ENCODE measurements at regions not wholly inside any gene's neighbourhood (a gene's known extent, or its start where the extent isn't known, plus 50 kb on each side); places are given as distances from the start of the nearest gene placed in this dataset.
A peak's percentile ranks its signal among the peaks of the same experiment; 100 is the strongest.
"Not testable (repeated sequence)": the region's sequence is repeated elsewhere in the genome, so short reads cannot be mapped to it uniquely, and the experiment has no call there.

DNA sequence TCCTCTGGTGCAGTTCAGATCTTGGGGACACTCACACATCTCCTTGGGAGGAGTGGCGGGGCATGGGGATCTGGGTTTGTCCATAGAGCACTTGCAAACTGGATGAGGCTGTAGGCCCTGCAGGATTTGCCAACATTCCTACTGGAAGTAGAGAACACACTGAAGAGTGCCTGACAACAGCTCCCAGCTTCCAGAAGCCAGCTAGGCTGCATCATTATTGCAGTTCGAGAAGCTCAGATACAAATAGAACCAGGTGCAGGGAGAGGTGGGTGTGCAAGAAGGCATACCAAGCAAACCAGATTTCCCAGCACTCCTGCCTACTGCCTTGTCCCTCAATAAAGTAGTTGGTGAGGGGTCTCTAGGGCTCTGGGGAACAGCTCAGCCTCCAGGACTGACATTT is 52.5 kb downstream of the RHOB start:
- in situ Hi-C loops (cut with HindIII; ENCODE audit: low pct_unique_long_range_greater_than_20kb, low sequenced_read_pairs) = no loop called here
- no peak for DNase-seq (ENCODE audit: low read depth in 1 of 2, low spot score in 1 of 2)
- TF ChIP-seq JUND (IDR thresholded peaks at IDR 0.05; ENCODE audit: low read depth) = no peak

DNA sequence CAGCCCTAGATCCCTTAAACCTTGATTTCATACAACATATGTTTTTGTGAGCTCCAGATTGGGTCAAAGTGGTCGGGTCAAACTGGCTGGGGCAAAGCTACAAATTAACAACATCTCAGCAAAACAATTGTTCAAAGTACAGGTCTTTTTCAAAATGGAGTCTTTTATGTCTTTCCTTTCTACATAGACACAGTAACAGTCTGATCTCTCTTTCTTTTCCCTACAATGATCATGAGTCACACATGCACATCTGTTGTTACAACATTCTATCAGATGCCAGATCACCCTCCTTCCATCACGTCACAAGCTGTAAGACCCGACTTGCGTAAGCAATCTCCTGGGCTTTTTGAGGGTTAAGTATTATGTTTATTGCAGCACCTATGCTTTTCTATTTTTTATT is 55.1 kb downstream of the RHOB start:
- DNase-seq (ENCODE audit: low read depth in 1 of 2, low spot score in 1 of 2) = no peak
- TF ChIP-seq JUND (IDR thresholded peaks at IDR 0.05; ENCODE audit: low read depth) = no peak
- in situ Hi-C loops (cut with HindIII; ENCODE audit: low pct_unique_long_range_greater_than_20kb, low sequenced_read_pairs) = no loop called here

DNA sequence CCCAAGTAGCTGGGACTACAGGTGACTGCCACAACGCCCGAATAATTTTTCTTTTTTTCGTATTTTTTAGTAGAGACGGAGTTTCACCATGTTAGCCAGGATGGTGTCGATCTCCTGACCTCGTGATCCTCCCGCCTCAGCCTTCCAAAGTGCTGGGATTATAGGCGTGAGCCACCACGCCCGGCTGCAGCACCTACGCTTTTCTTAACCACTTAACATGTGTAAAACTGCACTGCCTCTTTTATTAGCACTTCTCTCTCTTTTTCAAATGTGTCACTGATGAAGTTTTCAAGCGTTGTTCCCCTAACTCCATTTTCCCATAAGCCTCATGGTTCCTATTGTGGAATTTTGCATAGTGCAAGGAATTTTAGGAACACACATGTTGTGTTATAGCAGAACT is 55.6 kb downstream of the RHOB start:
- in situ Hi-C loops (cut with HindIII; ENCODE audit: low pct_unique_long_range_greater_than_20kb, low sequenced_read_pairs); DNase-seq (ENCODE audit: low read depth in 1 of 2, low spot score in 1 of 2): not testable (repeated sequence)

DNA sequence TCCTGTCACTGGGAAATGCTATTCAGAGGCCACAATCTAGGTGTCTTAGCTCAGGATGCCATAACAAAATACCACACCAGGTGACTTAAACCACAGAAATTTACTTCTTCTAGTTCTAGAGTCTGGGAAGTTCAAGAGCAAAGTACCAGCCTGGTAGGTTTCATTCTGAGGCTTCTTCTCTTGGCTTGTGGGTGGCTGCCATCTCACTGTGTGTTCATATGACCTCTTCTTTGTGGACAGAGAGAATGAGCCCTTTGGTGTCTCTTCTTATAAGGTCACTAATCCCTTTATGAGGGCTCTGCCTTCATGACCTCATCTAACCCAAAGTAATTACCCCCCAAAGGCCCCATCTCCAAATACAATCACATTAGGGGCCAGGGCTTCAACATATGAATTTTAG is 57.3 kb downstream of the RHOB start:
- no peak for DNase-seq (ENCODE audit: low read depth in 1 of 2, low spot score in 1 of 2)
- in situ Hi-C loops (cut with HindIII; ENCODE audit: low pct_unique_long_range_greater_than_20kb, low sequenced_read_pairs) = no loop called here

DNA sequence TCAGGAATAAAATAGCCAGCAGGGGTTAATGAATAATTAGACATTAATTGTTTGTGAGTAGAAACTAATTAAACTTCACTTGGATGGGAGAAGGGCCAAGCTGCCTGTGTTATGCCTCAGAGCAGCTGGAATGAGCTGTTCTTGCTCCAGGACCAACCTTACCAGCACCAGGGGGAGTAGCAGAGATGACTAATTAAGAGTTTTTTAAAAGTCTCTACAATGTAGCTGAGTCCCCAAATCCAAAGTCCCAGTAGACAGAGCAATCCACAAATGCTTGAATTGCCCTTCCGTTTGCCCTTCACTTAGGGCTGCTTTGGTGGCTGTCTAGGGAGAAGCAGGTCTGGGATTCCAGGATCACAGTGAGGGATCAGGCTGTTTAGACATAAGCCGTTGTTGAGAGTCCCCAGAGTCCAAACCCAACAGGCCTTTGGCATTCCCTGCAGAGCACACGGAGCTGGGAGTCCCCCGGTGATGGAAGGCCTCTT is 59.4 kb downstream of the RHOB start:
- in situ Hi-C loops (cut with HindIII; ENCODE audit: low pct_unique_long_range_greater_than_20kb, low sequenced_read_pairs) = no loop called here
- no peak for TF ChIP-seq JUND (IDR thresholded peaks at IDR 0.05; ENCODE audit: low read depth)
- DNase-seq (ENCODE audit: low read depth in 1 of 2, low spot score in 1 of 2) = no peak

More for the DNA sequence above, 57.3 kb downstream of the RHOB start:
- no peak for TF ChIP-seq JUND (IDR thresholded peaks at IDR 0.05; ENCODE audit: low read depth)

DNA sequence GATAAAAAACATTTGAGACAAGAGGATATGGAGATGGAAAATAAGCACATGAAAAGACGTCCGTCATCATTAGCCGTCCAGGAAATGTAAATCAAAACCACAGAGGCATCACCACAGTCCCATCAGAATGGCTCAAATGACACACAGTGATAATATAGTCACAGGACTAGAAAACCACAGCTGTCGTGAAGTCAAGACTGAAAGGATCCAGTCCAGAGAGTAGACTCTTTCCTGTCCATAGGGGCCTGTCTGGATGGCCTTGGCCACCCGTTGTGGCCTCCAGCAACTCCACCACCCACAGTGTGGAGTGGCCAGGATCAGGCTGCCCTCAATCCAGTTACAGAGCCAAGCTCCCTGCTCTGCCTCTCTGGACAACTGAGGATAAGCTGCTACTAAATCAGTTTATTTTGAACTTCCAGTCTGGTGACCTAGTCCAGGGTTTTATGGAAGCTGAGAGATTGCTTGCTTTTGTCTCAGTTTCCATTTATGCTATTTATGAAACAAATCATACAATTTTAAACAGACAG is 60.4 kb downstream of the RHOB start:
- no peak for TF ChIP-seq JUND (IDR thresholded peaks at IDR 0.05; ENCODE audit: low read depth)
- in situ Hi-C loops (cut with HindIII; ENCODE audit: low pct_unique_long_range_greater_than_20kb, low sequenced_read_pairs) = no loop called here
- DNase-seq (ENCODE audit: low read depth in 1 of 2, low spot score in 1 of 2) = no peak

DNA sequence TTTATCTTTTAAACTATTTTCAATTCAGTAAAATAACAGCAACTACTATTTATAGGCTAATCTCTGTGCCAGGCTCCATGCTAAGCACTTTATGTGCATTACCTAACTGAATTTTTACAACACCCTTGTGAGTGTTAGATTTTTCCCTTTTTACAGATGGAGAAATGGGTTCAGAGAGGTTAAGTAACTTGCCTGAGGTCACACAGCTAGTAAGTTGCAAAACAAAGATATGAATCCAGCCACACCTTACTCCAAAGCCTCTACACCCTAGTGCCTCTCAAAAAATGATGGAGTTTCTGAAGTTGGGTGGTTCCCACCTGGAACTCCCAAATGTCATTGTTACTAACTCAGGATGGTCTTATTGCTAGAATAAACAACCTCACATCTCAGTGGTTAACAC is 60.8 kb downstream of the RHOB start:
- in situ Hi-C loops (cut with HindIII; ENCODE audit: low pct_unique_long_range_greater_than_20kb, low sequenced_read_pairs) = no loop called here
- TF ChIP-seq JUND (IDR thresholded peaks at IDR 0.05; ENCODE audit: low read depth) = no peak
- no peak for DNase-seq (ENCODE audit: low read depth in 1 of 2, low spot score in 1 of 2)

DNA sequence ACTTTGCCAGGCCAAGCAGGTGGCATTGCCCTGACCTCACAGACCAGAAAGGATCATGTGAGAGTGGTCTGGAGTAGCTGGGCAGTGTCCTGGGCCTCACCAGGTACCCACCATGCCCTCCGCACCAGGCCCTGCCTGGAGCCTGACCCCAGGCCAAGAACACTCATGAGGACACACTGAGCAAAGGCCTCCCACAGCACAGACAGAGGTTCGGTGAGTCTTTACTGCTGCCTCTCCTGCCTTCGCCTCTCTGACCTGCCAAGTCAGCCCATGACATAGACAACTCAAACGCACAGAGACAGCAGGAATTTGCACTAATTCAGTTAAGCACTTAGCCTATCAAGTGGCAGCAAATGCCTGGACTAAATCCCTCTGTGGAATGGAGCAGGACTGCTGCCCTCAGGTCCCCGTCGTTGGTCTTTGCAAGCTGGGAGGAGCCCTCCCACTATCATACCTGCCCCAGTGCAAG is 62.5 kb downstream of the RHOB start:
- no peak for DNase-seq (ENCODE audit: low read depth in 1 of 2, low spot score in 1 of 2)
- TF ChIP-seq JUND (IDR thresholded peaks at IDR 0.05; ENCODE audit: low read depth) = no peak
- in situ Hi-C loops (cut with HindIII; ENCODE audit: low pct_unique_long_range_greater_than_20kb, low sequenced_read_pairs) = no loop called here

DNA sequence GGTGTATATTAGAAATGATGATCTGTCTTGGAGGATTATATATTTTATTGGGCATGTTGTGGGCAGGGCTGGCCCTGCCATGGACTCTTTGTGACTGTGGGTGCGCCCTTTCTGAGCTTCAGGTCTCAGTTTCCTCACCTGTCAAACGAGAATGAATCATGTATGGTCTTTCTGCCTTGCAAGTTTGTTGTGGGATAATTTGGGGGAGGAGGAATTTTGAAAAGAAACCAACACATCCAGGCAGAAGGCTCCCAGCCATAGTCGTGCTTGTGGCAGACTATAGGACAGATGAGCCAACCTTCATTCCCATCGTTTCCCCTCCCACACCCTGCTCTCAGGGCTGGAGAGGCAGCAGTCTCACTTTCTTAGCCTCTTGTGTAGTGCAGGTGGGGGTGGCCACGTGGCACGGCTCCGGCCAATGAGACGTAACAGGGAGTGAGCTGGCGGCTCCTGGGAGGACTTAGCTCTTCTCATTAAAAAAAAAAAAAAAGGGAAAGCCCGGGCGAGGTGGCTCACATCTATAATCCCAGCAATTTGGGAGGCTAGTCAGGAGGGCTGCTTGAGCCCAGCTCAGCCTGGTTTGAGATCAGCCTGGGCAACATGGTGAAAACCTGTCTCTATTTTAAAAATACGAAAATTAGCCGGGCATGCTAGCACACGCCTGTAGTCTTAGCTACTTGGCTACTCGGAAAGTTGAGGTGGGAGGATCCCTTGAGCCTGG is 63.1 kb downstream of the RHOB start:
- no peak for TF ChIP-seq JUND (IDR thresholded peaks at IDR 0.05; ENCODE audit: low read depth)
- in situ Hi-C loops (cut with HindIII; ENCODE audit: low pct_unique_long_range_greater_than_20kb, low sequenced_read_pairs) = no loop called here
- peak; percentile 66 to 82 for DNase-seq (ENCODE audit: low read depth in 1 of 2, low spot score in 1 of 2)

DNA sequence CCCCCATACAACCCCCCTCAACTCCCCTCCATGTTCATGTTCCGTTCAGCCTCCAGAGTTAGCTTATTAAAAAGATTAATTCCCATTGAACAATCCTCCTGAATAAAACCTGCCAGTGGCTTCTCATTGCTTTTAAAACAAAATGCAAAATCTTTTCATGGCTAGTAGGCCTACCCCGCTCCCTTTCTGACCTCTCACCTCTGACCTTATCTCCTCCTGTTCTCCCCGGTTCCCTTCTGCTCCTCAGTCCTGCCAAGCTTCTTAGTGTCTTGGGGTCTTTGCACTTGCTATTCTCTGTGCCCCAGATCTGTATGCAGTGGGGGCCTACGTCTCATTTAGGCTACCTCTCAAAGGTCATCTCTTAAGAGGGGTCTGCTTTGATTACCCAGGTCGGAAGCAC is 64.3 kb downstream of the RHOB start:
- TF ChIP-seq JUND (IDR thresholded peaks at IDR 0.05; ENCODE audit: low read depth) = no peak
- in situ Hi-C loops (cut with HindIII; ENCODE audit: low pct_unique_long_range_greater_than_20kb, low sequenced_read_pairs) = no loop called here
- DNase-seq (ENCODE audit: low read depth in 1 of 2, low spot score in 1 of 2) = no peak

DNA sequence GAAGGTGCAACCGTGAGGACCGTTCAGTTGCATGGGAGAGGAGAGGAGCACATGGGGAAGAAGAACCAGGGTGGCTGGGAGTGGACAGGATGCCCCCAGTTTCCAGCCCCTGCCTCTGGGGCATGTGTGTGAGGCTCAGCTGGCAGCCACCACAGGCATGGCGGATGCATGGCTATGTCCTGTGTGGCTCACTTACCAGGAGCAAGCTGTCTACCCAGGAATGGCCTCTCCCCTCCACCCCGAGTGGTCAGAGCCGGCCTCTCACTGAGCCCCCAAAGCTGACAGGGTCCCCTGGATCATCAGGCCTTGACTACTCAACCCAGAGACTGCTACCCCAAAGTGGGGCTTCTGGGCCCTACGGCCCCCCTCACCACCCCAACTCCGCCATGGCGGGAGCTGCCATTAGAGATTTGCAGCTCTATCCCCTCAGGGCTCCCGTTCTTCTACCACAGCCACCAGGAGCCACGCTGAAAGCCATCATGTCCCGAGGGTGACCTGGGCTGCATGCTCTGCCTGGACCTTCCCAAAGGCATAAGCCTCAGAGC is 65.3 kb downstream of the RHOB start:
- in situ Hi-C loops (cut with HindIII; ENCODE audit: low pct_unique_long_range_greater_than_20kb, low sequenced_read_pairs) = no loop called here
- TF ChIP-seq JUND (IDR thresholded peaks at IDR 0.05; ENCODE audit: low read depth) = no peak
- no peak for DNase-seq (ENCODE audit: low read depth in 1 of 2, low spot score in 1 of 2)

DNA sequence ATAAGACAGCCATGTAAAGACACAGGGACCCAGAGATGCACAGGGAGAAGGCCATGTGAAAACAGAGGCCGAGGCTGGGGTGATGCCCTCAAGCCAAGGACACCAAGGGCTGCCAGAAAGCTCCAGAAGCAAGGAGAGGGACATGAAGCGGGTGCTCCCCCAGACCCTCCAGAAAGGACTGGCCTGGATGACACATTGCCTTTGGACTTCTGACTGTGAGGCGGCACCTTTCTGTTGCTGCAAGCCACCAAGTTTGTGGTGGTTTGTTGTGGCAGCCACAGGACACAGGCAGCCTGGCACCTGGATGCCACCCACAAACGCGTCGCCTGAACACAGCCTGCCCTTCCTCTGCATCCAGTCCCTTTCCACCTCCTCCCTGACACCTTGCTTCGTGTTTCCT is 67.1 kb downstream of the RHOB start:
- TF ChIP-seq JUND (IDR thresholded peaks at IDR 0.05; ENCODE audit: low read depth) = no peak
- in situ Hi-C loops (cut with HindIII; ENCODE audit: low pct_unique_long_range_greater_than_20kb, low sequenced_read_pairs) = no loop called here
- no peak for DNase-seq (ENCODE audit: low read depth in 1 of 2, low spot score in 1 of 2)

DNA sequence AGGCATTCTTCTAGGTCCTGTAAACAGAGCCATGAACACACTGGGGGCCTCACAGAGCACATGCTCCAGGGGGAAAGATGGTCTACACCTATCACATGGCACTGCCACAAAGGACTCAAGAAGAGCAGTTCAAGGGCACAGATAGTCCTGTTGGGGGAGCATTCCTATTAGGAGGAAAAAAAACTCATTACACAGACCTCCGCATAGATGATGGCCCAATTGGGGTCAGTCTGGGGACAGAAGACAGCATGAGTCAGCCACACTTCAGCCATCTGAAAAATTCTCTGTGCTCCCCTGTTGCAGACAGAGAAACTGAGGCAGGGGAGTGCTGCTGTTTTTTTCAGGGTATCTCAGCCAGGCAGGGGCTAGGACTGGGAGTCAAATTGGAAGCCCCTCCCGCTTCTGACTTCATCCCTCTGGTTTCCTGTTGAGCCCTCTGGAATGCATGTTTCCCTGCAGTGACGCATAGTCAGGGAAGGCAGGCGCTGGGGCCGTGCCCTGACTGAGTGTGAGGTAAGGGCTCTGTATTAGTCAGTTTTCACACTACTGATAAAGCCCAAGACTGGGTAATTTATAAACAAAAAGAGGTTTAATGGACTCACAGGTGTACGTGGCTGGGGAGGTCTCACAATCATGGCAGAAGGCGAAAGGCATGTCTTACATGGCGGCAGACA is 67.9 kb downstream of the RHOB start:
- in situ Hi-C loops (cut with HindIII; ENCODE audit: low pct_unique_long_range_greater_than_20kb, low sequenced_read_pairs) = no loop called here
- no peak for TF ChIP-seq JUND (IDR thresholded peaks at IDR 0.05; ENCODE audit: low read depth)
- no peak for DNase-seq (ENCODE audit: low read depth in 1 of 2, low spot score in 1 of 2)
